Fibroblast of mammary gland (primary cell): ENCODE measurements at regions not wholly inside any gene's neighbourhood (a gene's known extent, or its start where the extent isn't known, plus 50 kb on each side); places are given as distances from the start of the nearest gene placed in this dataset.

Experiments
- DNase-seq: peaks from one replicate; pipeline ENCODE4 v3.0.0-alpha.2; 2010; ENCODE audit warnings: low read depth
- H3K4me3 ChIP-seq: 2 replicates; pipeline ENCODE4 v1.5.1; 2011; ENCODE audit warnings: low read depth, mild to moderate bottlenecking, low read length, moderate library complexity; ENCODE audit not compliant: control insufficient read depth
- TF ChIP-seq, protein P1 (sequence below): conservative IDR thresholded peaks from 2 replicates; pipeline ENCODE4 v1.5.1; 2011; ENCODE audit warnings: low read depth, low read length, inconsistent platforms; ENCODE audit not compliant: control insufficient read depth, insufficient read depth

DNA sequence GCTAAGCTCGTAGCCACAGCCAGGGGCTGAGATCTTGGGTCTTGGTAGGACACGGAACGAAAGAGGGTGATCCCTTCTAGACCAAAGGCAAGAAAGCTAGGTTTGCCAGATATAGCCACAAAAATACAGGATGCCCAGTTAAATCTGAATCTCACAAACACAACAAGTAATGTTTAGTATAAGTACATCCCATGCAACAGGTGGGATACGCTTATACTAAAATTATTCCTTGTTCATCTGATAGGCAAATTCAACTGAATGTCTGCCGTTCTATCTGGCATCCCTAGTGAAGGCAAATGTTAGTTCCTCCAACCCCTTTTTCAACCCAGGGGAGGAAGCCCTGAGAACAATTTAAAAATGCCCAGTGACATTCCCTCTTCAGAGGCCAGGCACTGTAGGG is 131.1 kb upstream of the MGMT start:
- TF ChIP-seq, protein P1, sequence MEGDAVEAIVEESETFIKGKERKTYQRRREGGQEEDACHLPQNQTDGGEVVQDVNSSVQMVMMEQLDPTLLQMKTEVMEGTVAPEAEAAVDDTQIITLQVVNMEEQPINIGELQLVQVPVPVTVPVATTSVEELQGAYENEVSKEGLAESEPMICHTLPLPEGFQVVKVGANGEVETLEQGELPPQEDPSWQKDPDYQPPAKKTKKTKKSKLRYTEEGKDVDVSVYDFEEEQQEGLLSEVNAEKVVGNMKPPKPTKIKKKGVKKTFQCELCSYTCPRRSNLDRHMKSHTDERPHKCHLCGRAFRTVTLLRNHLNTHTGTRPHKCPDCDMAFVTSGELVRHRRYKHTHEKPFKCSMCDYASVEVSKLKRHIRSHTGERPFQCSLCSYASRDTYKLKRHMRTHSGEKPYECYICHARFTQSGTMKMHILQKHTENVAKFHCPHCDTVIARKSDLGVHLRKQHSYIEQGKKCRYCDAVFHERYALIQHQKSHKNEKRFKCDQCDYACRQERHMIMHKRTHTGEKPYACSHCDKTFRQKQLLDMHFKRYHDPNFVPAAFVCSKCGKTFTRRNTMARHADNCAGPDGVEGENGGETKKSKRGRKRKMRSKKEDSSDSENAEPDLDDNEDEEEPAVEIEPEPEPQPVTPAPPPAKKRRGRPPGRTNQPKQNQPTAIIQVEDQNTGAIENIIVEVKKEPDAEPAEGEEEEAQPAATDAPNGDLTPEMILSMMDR: no peak
- no peak overlapping the region for H3K4me3 ChIP-seq

DNA sequence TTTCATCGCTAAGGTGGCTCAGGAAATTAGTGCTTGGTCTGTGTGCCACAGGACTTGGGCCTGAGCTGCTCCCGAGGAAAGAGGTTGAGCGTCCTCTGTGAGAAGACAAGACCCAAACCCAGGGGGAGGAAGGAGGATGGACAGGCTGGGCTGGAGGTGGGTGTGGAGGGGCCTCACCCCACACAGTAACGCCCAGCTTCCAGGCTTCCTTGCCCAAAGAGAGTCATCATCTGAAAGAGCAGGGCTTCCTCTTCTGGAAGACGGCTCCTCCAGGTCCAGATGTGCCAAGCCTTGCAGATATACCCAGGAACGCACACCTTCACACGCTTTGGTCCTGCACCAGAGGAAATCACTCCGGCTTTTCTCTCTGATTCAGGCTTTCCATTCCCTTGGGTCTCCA is 127.8 kb upstream of the MGMT start:
- TF ChIP-seq, protein P1: no peak
- DNase-seq: no peak
- H3K4me3 ChIP-seq: no peak overlapping the region

More for the DNA sequence above, 131.1 kb upstream of the MGMT start:
- no peak for DNase-seq

DNA sequence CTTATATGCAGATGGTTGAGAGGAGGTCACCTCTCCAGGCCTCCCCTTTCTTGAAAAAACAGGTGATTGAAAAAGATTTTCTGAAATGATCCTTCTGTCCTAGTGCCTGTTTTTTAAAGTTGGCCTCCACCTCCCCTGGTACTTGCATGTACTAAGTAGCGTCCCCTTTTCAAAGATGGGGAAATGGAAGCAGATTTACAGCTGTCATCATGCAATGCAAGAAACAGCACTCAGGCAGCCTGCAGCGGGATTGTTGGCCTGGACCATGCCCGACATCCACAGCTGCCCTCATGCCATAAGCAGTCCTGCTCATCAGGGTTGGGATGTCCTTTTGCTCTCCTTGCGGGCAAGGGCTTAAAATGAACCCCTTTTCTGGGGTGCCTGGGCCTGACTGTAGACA is 127.2 kb upstream of the MGMT start:
- TF ChIP-seq, protein P1: no peak
- H3K4me3 ChIP-seq: no peak overlapping the region
- DNase-seq: no peak

DNA sequence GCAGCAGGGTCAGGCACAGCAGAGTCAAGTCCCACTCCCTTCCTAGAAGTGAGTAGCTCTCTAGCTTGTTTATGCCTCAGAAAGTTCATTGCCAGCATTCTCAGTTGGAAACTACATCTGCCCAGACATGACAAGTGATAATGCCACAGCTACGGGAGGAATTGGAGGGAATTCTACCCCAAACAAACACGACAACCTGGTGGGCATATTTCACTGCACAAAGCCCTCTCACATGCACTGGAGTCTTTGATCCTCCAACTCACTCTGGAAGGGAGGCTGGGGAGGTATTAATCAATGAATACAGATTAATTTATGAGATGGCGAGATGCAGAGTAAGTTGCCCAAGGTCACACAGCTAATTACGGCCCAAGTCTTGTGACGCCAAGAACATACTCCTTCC is 126.0 kb upstream of the MGMT start:
- no peak for DNase-seq
- H3K4me3 ChIP-seq: no peak overlapping the region
- TF ChIP-seq, protein P1: no peak

DNA sequence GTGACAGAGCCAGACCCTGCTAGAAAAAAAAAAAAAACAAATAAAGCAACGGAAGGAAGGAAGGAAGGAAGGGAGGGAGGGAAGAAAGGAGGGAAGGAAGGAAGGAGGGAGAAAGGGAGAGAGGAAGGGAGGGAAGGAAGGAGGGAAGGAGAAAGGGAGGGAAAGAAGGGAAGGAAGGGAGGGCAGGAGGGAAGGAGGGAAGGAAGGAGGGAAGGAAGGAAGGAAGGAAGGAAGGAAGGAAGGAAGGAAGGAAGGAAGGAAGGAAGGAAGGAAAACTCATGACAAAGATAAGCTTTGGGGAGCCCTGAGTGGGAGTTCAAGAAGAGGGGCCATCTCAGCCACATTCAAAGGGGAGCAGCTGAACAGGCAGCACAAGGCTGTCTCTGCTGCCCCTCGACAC is 124.7 kb upstream of the MGMT start:
- TF ChIP-seq, protein P1: no peak
- no peak overlapping the region for H3K4me3 ChIP-seq
- DNase-seq: no peak

DNA sequence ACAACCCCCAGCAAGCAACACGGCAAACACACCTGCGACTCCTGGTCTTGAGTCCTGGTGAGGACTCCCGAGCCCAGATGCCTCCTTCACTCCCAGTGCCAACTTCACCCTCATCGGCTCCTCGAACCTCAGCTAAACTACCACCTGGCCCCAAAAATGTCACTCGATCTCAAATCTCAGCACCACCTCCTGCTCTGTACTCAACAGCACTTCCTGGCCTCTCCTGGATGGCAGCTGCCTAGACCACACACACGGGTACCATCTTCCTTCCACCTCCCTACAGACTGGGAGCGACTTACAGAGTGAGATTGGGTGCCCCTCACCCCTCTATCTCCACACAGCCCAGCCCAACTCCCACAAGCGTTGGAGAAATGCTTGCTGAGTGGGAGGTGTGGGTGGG is 123.9 kb upstream of the MGMT start:
- no peak for DNase-seq
- TF ChIP-seq, protein P1: no peak
- H3K4me3 ChIP-seq: no peak overlapping the region

DNA sequence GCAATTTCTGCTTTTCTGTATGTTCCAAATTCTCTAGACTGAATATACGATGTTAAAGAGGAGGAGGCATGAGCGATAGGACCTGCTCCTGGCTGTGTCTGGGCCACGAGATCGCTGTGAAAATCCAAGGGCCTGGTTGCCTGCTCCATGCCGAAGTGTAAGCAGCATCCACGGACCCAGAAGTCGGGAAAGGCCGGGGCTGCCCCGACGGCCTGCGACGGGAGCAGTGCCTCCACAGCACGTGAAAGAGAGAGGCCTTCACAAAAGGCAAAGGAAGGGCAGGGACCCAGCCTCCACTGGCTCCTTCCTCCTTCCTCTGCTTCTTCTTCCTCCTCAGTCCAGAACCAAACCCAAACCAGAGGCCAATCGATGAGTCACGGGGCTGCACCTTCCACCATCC is 122.9 kb upstream of the MGMT start:
- TF ChIP-seq, protein P1: no peak
- no peak overlapping the region for H3K4me3 ChIP-seq
- DNase-seq: no peak
